ENCODE measurements at regions not wholly inside any gene's neighbourhood (a gene's known extent, or its start where the extent isn't known, plus 50 kb on each side); places are given as distances from the start of the nearest gene placed in this dataset.

- H3K27ac ChIP-seq (replicated peaks; ENCODE audit: low read length) = no peak overlapping the region
- no peak overlapping the region for H2BK15ac ChIP-seq (ENCODE audit: low read length)
- H3K14ac ChIP-seq (ENCODE audit: low read length) = no peak overlapping the region
- H2BK12ac ChIP-seq (ENCODE audit: low read length) = no peak overlapping the region
- H4K8ac ChIP-seq (ENCODE audit: low read depth, low read length) = no peak overlapping the region
- no peaks in the 10 kb centered on the region for H3K36me3 ChIP-seq (replicated peaks in 1 of 2; ENCODE audit: control insufficient read depth in 2 of 2, insufficient read depth in 2 of 2, low read length in 2 of 2)
- no CpG with 5 or more reads among the region's 3 CpGs for WGBS, 2 donors (ENCODE audit: extremely low coverage in 2 of 2, insufficient read length in 2 of 2, insufficient replicate concordance in 1 of 2)
- no peak overlapping the region for H2AFZ ChIP-seq (ENCODE audit: low read length)
- no peak overlapping the region for H3K18ac ChIP-seq (ENCODE audit: low read length)
- H3K79me1 ChIP-seq (ENCODE audit: low read depth, low read length) = no peaks in the 10 kb centered on the region
- no peak overlapping the region for H3K4ac ChIP-seq (ENCODE audit: low read length)
- H2BK5ac ChIP-seq (ENCODE audit: low read length) = no peak overlapping the region
- no peaks in the 10 kb centered on the region for H3K27me3 ChIP-seq (ENCODE audit: control insufficient read depth in 3 of 3, insufficient read depth in 3 of 3, low read depth in 1 of 3, low read length in 3 of 3)
- no peak overlapping the region for H3K9ac ChIP-seq (ENCODE audit: low read depth, low read length, poor library complexity)
- H3K9me3 ChIP-seq (replicated peaks in 1 of 2; ENCODE audit: control insufficient read depth in 2 of 2, insufficient read depth in 1 of 2, low read depth in 1 of 2, low read length in 2 of 2) = no peaks in the 10 kb centered on the region
- no peak for DNase-seq (ENCODE audit: low spot score)
- peaks cover 5 to 6% of the 10 kb centered on the region in 2 donors for H3K4me1 ChIP-seq (ENCODE audit: control insufficient read depth in 2 of 2, insufficient read depth in 1 of 2, low read depth in 1 of 2, low read length in 2 of 2)
- H3K23ac ChIP-seq (ENCODE audit: low read depth, low read length, poor library complexity) = no peak overlapping the region
- H4K91ac ChIP-seq (ENCODE audit: low read depth, low read length, poor library complexity) = no peak overlapping the region
- H2AK5ac ChIP-seq (ENCODE audit: low read depth, low read length) = no peak overlapping the region
- H3K4me3 ChIP-seq (ENCODE audit: low read length in 2 of 2) = no peak overlapping the region
- H2BK120ac ChIP-seq (ENCODE audit: low read depth, low read length) = no peak overlapping the region
- no peak overlapping the region for H3K4me2 ChIP-seq (ENCODE audit: insufficient read depth, low read length, poor library complexity, severe bottlenecking)
Observed at GRCh38 chr2:23292024-23292423, 93.0 kb upstream of the KLHL29 start.

GRCh38 chr2:23293063-23293462 is 91.9 kb upstream of the KLHL29 start:
- Histone ChIP-seq H4K8ac (ENCODE audit: low read depth, low read length) (no peak overlapping the region), H3K4ac (ENCODE audit: low read length) (no peak overlapping the region), H3K18ac (ENCODE audit: low read length) (no peak overlapping the region), H2BK120ac (ENCODE audit: low read depth, low read length) (no peak overlapping the region), H3K14ac (ENCODE audit: low read length) (no peak overlapping the region), H2BK15ac (ENCODE audit: low read length) (no peak overlapping the region), H2AFZ (ENCODE audit: low read length) (no peak overlapping the region), H3K27ac (replicated peaks; ENCODE audit: low read length) (no peak overlapping the region), H2BK12ac (ENCODE audit: low read length) (no peak overlapping the region), H2AK5ac (ENCODE audit: low read depth, low read length) (no peak overlapping the region), H3K36me3 (replicated peaks in 1 of 2; ENCODE audit: control insufficient read depth in 2 of 2, insufficient read depth in 2 of 2, low read length in 2 of 2) (no peaks in the 10 kb centered on the region), H2BK5ac (ENCODE audit: low read length) (no peak overlapping the region), H3K4me3 (ENCODE audit: low read length in 2 of 2) (no peak overlapping the region), H3K4me2 (ENCODE audit: insufficient read depth, low read length, poor library complexity, severe bottlenecking) (no peak overlapping the region), H4K91ac (ENCODE audit: low read depth, low read length, poor library complexity) (no peak overlapping the region), H3K79me1 (ENCODE audit: low read depth, low read length) (no peaks in the 10 kb centered on the region), H3K4me1 (ENCODE audit: control insufficient read depth in 2 of 2, insufficient read depth in 1 of 2, low read depth in 1 of 2, low read length in 2 of 2) (no peaks in the 10 kb centered on the region), H3K9ac (ENCODE audit: low read depth, low read length, poor library complexity) (no peak overlapping the region), H3K23ac (ENCODE audit: low read depth, low read length, poor library complexity) (no peak overlapping the region), H3K9me3 (replicated peaks in 1 of 2; ENCODE audit: control insufficient read depth in 2 of 2, insufficient read depth in 1 of 2, low read depth in 1 of 2, low read length in 2 of 2) (no peaks in the 10 kb centered on the region), H3K27me3 (ENCODE audit: control insufficient read depth in 3 of 3, insufficient read depth in 3 of 3, low read depth in 1 of 3, low read length in 3 of 3) (no peaks in the 10 kb centered on the region)
- WGBS, 2 donors (ENCODE audit: extremely low coverage in 2 of 2, insufficient read length in 2 of 2, insufficient replicate concordance in 1 of 2) = no CpG with 5 or more reads among the region's 6 CpGs
- no peak for DNase-seq (ENCODE audit: low spot score)

- H3K4me3 ChIP-seq (ENCODE audit: low read length in 2 of 2) = no peak overlapping the region
- H3K18ac ChIP-seq (ENCODE audit: low read length) = no peak overlapping the region
- H3K4me1 ChIP-seq (ENCODE audit: control insufficient read depth in 2 of 2, insufficient read depth in 1 of 2, low read depth in 1 of 2, low read length in 2 of 2) = no peaks in the 10 kb centered on the region
- no peak overlapping the region for H4K8ac ChIP-seq (ENCODE audit: low read depth, low read length)
- H2BK12ac ChIP-seq (ENCODE audit: low read length) = no peak overlapping the region
- H3K14ac ChIP-seq (ENCODE audit: low read length) = no peak overlapping the region
- H2BK5ac ChIP-seq (ENCODE audit: low read length) = no peak overlapping the region
- no peak overlapping the region for H3K4me2 ChIP-seq (ENCODE audit: insufficient read depth, low read length, poor library complexity, severe bottlenecking)
- no peaks in the 10 kb centered on the region for H3K36me3 ChIP-seq (replicated peaks in 1 of 2; ENCODE audit: control insufficient read depth in 2 of 2, insufficient read depth in 2 of 2, low read length in 2 of 2)
- no peak overlapping the region for H4K91ac ChIP-seq (ENCODE audit: low read depth, low read length, poor library complexity)
- H3K23ac ChIP-seq (ENCODE audit: low read depth, low read length, poor library complexity) = no peak overlapping the region
- no peak overlapping the region for H2BK120ac ChIP-seq (ENCODE audit: low read depth, low read length)
- no CpG with 5 or more reads among the region's 7 CpGs for WGBS, 2 donors (ENCODE audit: extremely low coverage in 2 of 2, insufficient read length in 2 of 2, insufficient replicate concordance in 1 of 2)
- H2AFZ ChIP-seq (ENCODE audit: low read length) = no peak overlapping the region
- H3K9ac ChIP-seq (ENCODE audit: low read depth, low read length, poor library complexity) = no peak overlapping the region
- H3K79me1 ChIP-seq (ENCODE audit: low read depth, low read length) = no peaks in the 10 kb centered on the region
- no peak overlapping the region for H3K4ac ChIP-seq (ENCODE audit: low read length)
- H2AK5ac ChIP-seq (ENCODE audit: low read depth, low read length) = no peak overlapping the region
- no peaks in the 10 kb centered on the region for H3K27me3 ChIP-seq (ENCODE audit: control insufficient read depth in 3 of 3, insufficient read depth in 3 of 3, low read depth in 1 of 3, low read length in 3 of 3)
- H2BK15ac ChIP-seq (ENCODE audit: low read length) = no peak overlapping the region
- H3K27ac ChIP-seq (replicated peaks; ENCODE audit: low read length) = no peak overlapping the region
- DNase-seq (ENCODE audit: low spot score) = no peak
- no peaks in the 10 kb centered on the region for H3K9me3 ChIP-seq (replicated peaks in 1 of 2; ENCODE audit: control insufficient read depth in 2 of 2, insufficient read depth in 1 of 2, low read depth in 1 of 2, low read length in 2 of 2)
Observed at GRCh38 chr2:23293731-23294130, 91.2 kb upstream of the KLHL29 start.

- H2BK120ac ChIP-seq (ENCODE audit: low read depth, low read length) = no peak overlapping the region
- H4K8ac ChIP-seq (ENCODE audit: low read depth, low read length) = no peak overlapping the region
- no peak overlapping the region for H3K4ac ChIP-seq (ENCODE audit: low read length)
- no peak overlapping the region for H3K23ac ChIP-seq (ENCODE audit: low read depth, low read length, poor library complexity)
- no peak overlapping the region for H3K18ac ChIP-seq (ENCODE audit: low read length)
- no CpG with 5 or more reads among the region's 4 CpGs for WGBS, 2 donors (ENCODE audit: extremely low coverage in 2 of 2, insufficient read length in 2 of 2, insufficient replicate concordance in 1 of 2)
- no peaks in the 10 kb centered on the region for H3K36me3 ChIP-seq (replicated peaks in 1 of 2; ENCODE audit: control insufficient read depth in 2 of 2, insufficient read depth in 2 of 2, low read length in 2 of 2)
- no peak overlapping the region for H3K4me3 ChIP-seq (ENCODE audit: low read length in 2 of 2)
- H3K79me1 ChIP-seq (ENCODE audit: low read depth, low read length) = no peaks in the 10 kb centered on the region
- no peak overlapping the region for H2AK5ac ChIP-seq (ENCODE audit: low read depth, low read length)
- no peak overlapping the region for H2BK12ac ChIP-seq (ENCODE audit: low read length)
- H4K91ac ChIP-seq (ENCODE audit: low read depth, low read length, poor library complexity) = no peak overlapping the region
- no peak overlapping the region for H3K4me2 ChIP-seq (ENCODE audit: insufficient read depth, low read length, poor library complexity, severe bottlenecking)
- no peak overlapping the region for H3K27ac ChIP-seq (replicated peaks; ENCODE audit: low read length)
- no peaks in the 10 kb centered on the region for H3K27me3 ChIP-seq (ENCODE audit: control insufficient read depth in 3 of 3, insufficient read depth in 3 of 3, low read depth in 1 of 3, low read length in 3 of 3)
- no peak overlapping the region for H2AFZ ChIP-seq (ENCODE audit: low read length)
- no peak overlapping the region for H3K14ac ChIP-seq (ENCODE audit: low read length)
- H3K9me3 ChIP-seq (replicated peaks in 1 of 2; ENCODE audit: control insufficient read depth in 2 of 2, insufficient read depth in 1 of 2, low read depth in 1 of 2, low read length in 2 of 2) = no peaks in the 10 kb centered on the region
- no peak for DNase-seq (ENCODE audit: low spot score)
- no peak overlapping the region for H3K9ac ChIP-seq (ENCODE audit: low read depth, low read length, poor library complexity)
- H2BK5ac ChIP-seq (ENCODE audit: low read length) = no peak overlapping the region
- H3K4me1 ChIP-seq (ENCODE audit: control insufficient read depth in 2 of 2, insufficient read depth in 1 of 2, low read depth in 1 of 2, low read length in 2 of 2) = no peaks in the 10 kb centered on the region
- no peak overlapping the region for H2BK15ac ChIP-seq (ENCODE audit: low read length)
Observed at GRCh38 chr2:23294238-23294637, 90.7 kb upstream of the KLHL29 start.
